ENCODE measurements at regions not wholly inside any gene's neighbourhood (a gene's known extent, or its start where the extent isn't known, plus 50 kb on each side); places are given as distances from the start of the nearest gene placed in this dataset.

- no peak overlapping the region for H3K4me3 Mint-ChIP-seq
- no peak for ATAC-seq (replicated peaks)
- no peak for DNase-seq
- H3K9me3 Mint-ChIP-seq = no peaks in the 10 kb centered on the region
- no peaks in the 10 kb centered on the region for H3K36me3 Mint-ChIP-seq
- peaks cover 0 to 6% of the 10 kb centered on the region in 2 donors for H3K4me1 Mint-ChIP-seq
- H3K27me3 Mint-ChIP-seq = no peaks in the 10 kb centered on the region
- no peak overlapping the region for H3K27ac Mint-ChIP-seq
Measured at GRCh38 chr6:147077251-147077650, 127.0 kb upstream of the STXBP5 start.

- Mint-ChIP-seq H3K36me3 (no peaks in the 10 kb centered on the region), H3K27me3 (no peaks in the 10 kb centered on the region), H3K9me3 (no peaks in the 10 kb centered on the region), H3K27ac (no peak overlapping the region), H3K4me1 (peaks cover 0 to 6% of the 10 kb centered on the region in 2 donors), H3K4me3 (no peak overlapping the region)
- no peak for ATAC-seq (replicated peaks)
- no peak for DNase-seq
Measured at GRCh38 chr6:147078106-147078505, 126.1 kb upstream of the STXBP5 start.

- Mint-ChIP-seq H3K4me1 (peaks cover 0 to 2% of the 10 kb centered on the region in 2 donors), H3K27me3 (no peaks in the 10 kb centered on the region)
- ATAC-seq (replicated peaks) = no peak
Measured at GRCh38 chr6:147078602-147079001, 125.6 kb upstream of the STXBP5 start.

GRCh38 chr6:147080225-147080624 is 124.0 kb upstream of the STXBP5 start:
- H3K4me1 Mint-ChIP-seq = no peaks in the 10 kb centered on the region
- no peaks in the 10 kb centered on the region for H3K36me3 Mint-ChIP-seq
- ATAC-seq (replicated peaks) (no peak), DNase-seq (no peak)
- no peaks in the 10 kb centered on the region for H3K9me3 Mint-ChIP-seq
- H3K27me3 Mint-ChIP-seq = peaks cover 0 to 6% of the 10 kb centered on the region in 2 donors
- H3K4me3 Mint-ChIP-seq = no peak overlapping the region
- no peak overlapping the region for H3K27ac Mint-ChIP-seq

More at GRCh38 chr6:147078602-147079001, 125.6 kb upstream of the STXBP5 start:
- Mint-ChIP-seq H3K9me3 (no peaks in the 10 kb centered on the region), H3K36me3 (no peaks in the 10 kb centered on the region), H3K27ac (no peak overlapping the region), H3K4me3 (no peak overlapping the region)
- DNase-seq = no peak

GRCh38 chr6:147081076-147081609 is 123.1 kb upstream of the STXBP5 start:
- no peak overlapping the region for H3K4me3 Mint-ChIP-seq
- H3K27ac Mint-ChIP-seq = no peak overlapping the region
- no peaks in the 10 kb centered on the region for H3K36me3 Mint-ChIP-seq
- H3K9me3 Mint-ChIP-seq = no peaks in the 10 kb centered on the region
- DNase-seq (no peak), ATAC-seq (replicated peaks) (no peak)
- H3K4me1 Mint-ChIP-seq = no peaks in the 10 kb centered on the region
- H3K27me3 Mint-ChIP-seq = peaks cover 0 to 6% of the 10 kb centered on the region in 2 donors

GRCh38 chr6:147087641-147088040 is 116.6 kb upstream of the STXBP5 start:
- H3K27me3 Mint-ChIP-seq = peaks cover 0 to 6% of the 10 kb centered on the region in 2 donors
- no peak for ATAC-seq (replicated peaks)
- no peaks in the 10 kb centered on the region for H3K36me3 Mint-ChIP-seq
- no peak for DNase-seq
- no peak overlapping the region for H3K27ac Mint-ChIP-seq
- no peak overlapping the region for H3K4me3 Mint-ChIP-seq
- peaks cover 0 to 3% of the 10 kb centered on the region in 2 donors for H3K9me3 Mint-ChIP-seq
- no peaks in the 10 kb centered on the region for H3K4me1 Mint-ChIP-seq

- H3K9me3 Mint-ChIP-seq = peaks cover 0 to 3% of the 10 kb centered on the region in 2 donors
- no peak overlapping the region for H3K27ac Mint-ChIP-seq
- DNase-seq (no peak), ATAC-seq (replicated peaks) (no peak)
- no peak overlapping the region for H3K4me3 Mint-ChIP-seq
- no peaks in the 10 kb centered on the region for H3K4me1 Mint-ChIP-seq
- H3K36me3 Mint-ChIP-seq = no peaks in the 10 kb centered on the region
- peaks cover 0 to 3% of the 10 kb centered on the region in 2 donors for H3K27me3 Mint-ChIP-seq
Measured at GRCh38 chr6:147088861-147089260, 115.4 kb upstream of the STXBP5 start.

- H3K36me3 Mint-ChIP-seq = no peaks in the 10 kb centered on the region
Measured at GRCh38 chr6:147095316-147095715, 108.9 kb upstream of the STXBP5 start.

GRCh38 chr6:147099974-147100373 is 104.2 kb upstream of the STXBP5 start:
- Mint-ChIP-seq H3K4me3 (no peak overlapping the region), H3K27me3 (peaks cover 3 to 5% of the 10 kb centered on the region in 2 donors), H3K27ac (no peak overlapping the region), H3K9me3 (peaks cover 0 to 1% of the 10 kb centered on the region in 2 donors), H3K4me1 (peaks cover 0 to 3% of the 10 kb centered on the region in 2 donors), H3K36me3 (no peaks in the 10 kb centered on the region)
- DNase-seq (no peak), ATAC-seq (replicated peaks) (no peak)

More at GRCh38 chr6:147095316-147095715, 108.9 kb upstream of the STXBP5 start:
- Mint-ChIP-seq H3K4me3 (no peak overlapping the region), H3K9me3 (no peaks in the 10 kb centered on the region), H3K4me1 (no peaks in the 10 kb centered on the region), H3K27ac (no peak overlapping the region), H3K27me3 (peaks cover 3 to 5% of the 10 kb centered on the region in 2 donors)
- no peak for DNase-seq
- ATAC-seq (replicated peaks) = no peak

- Mint-ChIP-seq H3K9me3 (peaks cover 0 to 1% of the 10 kb centered on the region in 2 donors), H3K36me3 (no peaks in the 10 kb centered on the region), H3K27ac (no peak overlapping the region), H3K27me3 (no peaks in the 10 kb centered on the region), H3K4me1 (peaks cover 0 to 3% of the 10 kb centered on the region in 2 donors), H3K4me3 (no peak overlapping the region)
- DNase-seq (no peak), ATAC-seq (replicated peaks) (no peak)
Measured at GRCh38 chr6:147103007-147103406, 101.2 kb upstream of the STXBP5 start.

- Mint-ChIP-seq H3K27ac (no peak overlapping the region), H3K27me3 (no peaks in the 10 kb centered on the region), H3K36me3 (no peaks in the 10 kb centered on the region), H3K9me3 (peaks cover 0 to 1% of the 10 kb centered on the region in 2 donors), H3K4me3 (no peak overlapping the region), H3K4me1 (peaks cover 0 to 3% of the 10 kb centered on the region in 2 donors)
- ATAC-seq (replicated peaks) (no peak), DNase-seq (no peak)
Measured at GRCh38 chr6:147103694-147104093, 100.5 kb upstream of the STXBP5 start.

- Mint-ChIP-seq H3K27ac (no peak overlapping the region), H3K4me1 (peaks cover 0 to 3% of the 10 kb centered on the region in 2 donors), H3K27me3 (no peaks in the 10 kb centered on the region), H3K9me3 (peaks cover 0 to 1% of the 10 kb centered on the region in 2 donors), H3K4me3 (no peak overlapping the region), H3K36me3 (no peaks in the 10 kb centered on the region)
- no peak for DNase-seq
- ATAC-seq (replicated peaks) = no peak
Measured at GRCh38 chr6:147105786-147106185, 98.4 kb upstream of the STXBP5 start.

- DNase-seq (no peak), ATAC-seq (replicated peaks) (no peak)
- Mint-ChIP-seq H3K4me3 (no peak overlapping the region), H3K27ac (no peak overlapping the region), H3K27me3 (no peaks in the 10 kb centered on the region), H3K4me1 (peaks cover 0 to 3% of the 10 kb centered on the region in 2 donors), H3K36me3 (no peaks in the 10 kb centered on the region), H3K9me3 (peaks cover 0 to 1% of the 10 kb centered on the region in 2 donors)
Measured at GRCh38 chr6:147106759-147107401, 97.3 kb upstream of the STXBP5 start.

GRCh38 chr6:147108259-147108910 is 95.8 kb upstream of the STXBP5 start:
- H3K27me3 Mint-ChIP-seq = no peaks in the 10 kb centered on the region
- H3K27ac Mint-ChIP-seq = no peak overlapping the region
- no peaks in the 10 kb centered on the region for H3K9me3 Mint-ChIP-seq
- no peak for ATAC-seq (replicated peaks)
- H3K36me3 Mint-ChIP-seq = no peaks in the 10 kb centered on the region
- H3K4me3 Mint-ChIP-seq = no peak overlapping the region
- no peak for DNase-seq
- peaks cover 0 to 3% of the 10 kb centered on the region in 2 donors for H3K4me1 Mint-ChIP-seq

GRCh38 chr6:147109707-147110106 is 94.5 kb upstream of the STXBP5 start:
- no peak overlapping the region for H3K27ac Mint-ChIP-seq
- DNase-seq = no peak
- no peaks in the 10 kb centered on the region for H3K9me3 Mint-ChIP-seq
- H3K27me3 Mint-ChIP-seq = no peaks in the 10 kb centered on the region
- no peak overlapping the region for H3K4me3 Mint-ChIP-seq
- ATAC-seq (replicated peaks) = no peak
- H3K36me3 Mint-ChIP-seq = no peaks in the 10 kb centered on the region
- no peaks in the 10 kb centered on the region for H3K4me1 Mint-ChIP-seq
